GM23338 (cell line): ENCODE measurements at regions not wholly inside any gene's neighbourhood (a gene's known extent, or its start where the extent isn't known, plus 50 kb on each side); places are given as distances from the start of the nearest gene placed in this dataset.

Experiments used
- CREB1 ChIP-seq: fragments of 250-450 bp; sonication (Bioruptor Pico); IDR thresholded peaks from 2 replicates; pipeline ENCODE4 v1.5.0; 2020; ENCODE audit warnings: low read depth, mild to moderate bottlenecking, moderate library complexity
- CTCF ChIP-seq, 2 experiments: fragments of 200-600 bp in 1 of 2; sonication (generic) in 1 of 2; conservative IDR thresholded peaks; 2 replicates each; pipeline versions ENCODE4 v1.5.1 to v1.6.1; 2016 to 2017; ENCODE audit warnings: antibody characterized with exemption in 2 of 2, low read depth in 2 of 2, mild to moderate bottlenecking in 2 of 2, moderate library complexity in 1 of 2
- EZH2 ChIP-seq: fragments of 200-600 bp; sonication (generic); IDR thresholded peaks from one replicate; pipeline ENCODE4 v1.8.0; 2017; ENCODE audit warnings: antibody characterized with exemption, mild to moderate bottlenecking, low read depth; ENCODE audit not compliant: unreplicated experiment
- TF ChIP-seq, protein P1 (sequence below): IDR thresholded peaks from one replicate; pipeline ENCODE4 v1.6.1; 2018; ENCODE audit warnings: antibody characterized with exemption; ENCODE audit not compliant: unreplicated experiment

- TF ChIP-seq CREB1 (CRISPR knock-in tag) (no peak), CTCF (conservative IDR thresholded peaks at IDR 0.05; ENCODE audit: low read depth in 2 of 2) (no peak), EZH2 (no peak)
- TF ChIP-seq, protein P1, sequence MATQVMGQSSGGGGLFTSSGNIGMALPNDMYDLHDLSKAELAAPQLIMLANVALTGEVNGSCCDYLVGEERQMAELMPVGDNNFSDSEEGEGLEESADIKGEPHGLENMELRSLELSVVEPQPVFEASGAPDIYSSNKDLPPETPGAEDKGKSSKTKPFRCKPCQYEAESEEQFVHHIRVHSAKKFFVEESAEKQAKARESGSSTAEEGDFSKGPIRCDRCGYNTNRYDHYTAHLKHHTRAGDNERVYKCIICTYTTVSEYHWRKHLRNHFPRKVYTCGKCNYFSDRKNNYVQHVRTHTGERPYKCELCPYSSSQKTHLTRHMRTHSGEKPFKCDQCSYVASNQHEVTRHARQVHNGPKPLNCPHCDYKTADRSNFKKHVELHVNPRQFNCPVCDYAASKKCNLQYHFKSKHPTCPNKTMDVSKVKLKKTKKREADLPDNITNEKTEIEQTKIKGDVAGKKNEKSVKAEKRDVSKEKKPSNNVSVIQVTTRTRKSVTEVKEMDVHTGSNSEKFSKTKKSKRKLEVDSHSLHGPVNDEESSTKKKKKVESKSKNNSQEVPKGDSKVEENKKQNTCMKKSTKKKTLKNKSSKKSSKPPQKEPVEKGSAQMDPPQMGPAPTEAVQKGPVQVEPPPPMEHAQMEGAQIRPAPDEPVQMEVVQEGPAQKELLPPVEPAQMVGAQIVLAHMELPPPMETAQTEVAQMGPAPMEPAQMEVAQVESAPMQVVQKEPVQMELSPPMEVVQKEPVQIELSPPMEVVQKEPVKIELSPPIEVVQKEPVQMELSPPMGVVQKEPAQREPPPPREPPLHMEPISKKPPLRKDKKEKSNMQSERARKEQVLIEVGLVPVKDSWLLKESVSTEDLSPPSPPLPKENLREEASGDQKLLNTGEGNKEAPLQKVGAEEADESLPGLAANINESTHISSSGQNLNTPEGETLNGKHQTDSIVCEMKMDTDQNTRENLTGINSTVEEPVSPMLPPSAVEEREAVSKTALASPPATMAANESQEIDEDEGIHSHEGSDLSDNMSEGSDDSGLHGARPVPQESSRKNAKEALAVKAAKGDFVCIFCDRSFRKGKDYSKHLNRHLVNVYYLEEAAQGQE = no peak
Measured at GRCh38 chr5:123289210-123289609, 134.0 kb downstream of the CEP120 start.
